Common myeloid progenitor, CD34-positive (primary cell): ENCODE measurements at regions not wholly inside any gene's neighbourhood (a gene's known extent, or its start where the extent isn't known, plus 50 kb on each side); places are given as distances from the start of the nearest gene placed in this dataset.

Experiments
- CTCF ChIA-PET: fragments of 350-600 bp; sonication (Branson Sonifier 250); formaldehyde crosslinking; loops from one replicate; lab custom pipeline; 2021; ENCODE audit warnings: antibody characterized with exemption; lab: Charles Lee
- POLR2A ChIA-PET: fragments of 350-600 bp; sonication (Branson Sonifier 250); formaldehyde crosslinking; loops from one replicate; lab custom pipeline; 2021; ENCODE audit warnings: antibody characterized with exemption; lab: Charles Lee
- DNase-seq, 3 donors: peaks; one replicate each; pipeline versions ENCODE4 v3.0.0 to v3.0.0-alpha.2; 2013
- H3K27ac ChIP-seq, 2 experiments: 1 replicate in 1 of 2; 2 replicates in 1 of 2; pipeline ENCODE4 v1.7.0; 2013; ENCODE audit warnings: inconsistent platforms in 2 of 2, low read length in 2 of 2, mild to moderate bottlenecking in 2 of 2, low read depth in 1 of 2, moderate library complexity in 1 of 2; ENCODE audit not compliant: severe bottlenecking in 2 of 2, insufficient read depth in 1 of 2, poor library complexity in 1 of 2
- H3K27me3 ChIP-seq, 5 experiments: replicated peaks in 2 of 5; 1 replicate in 3 of 5; 2 replicates in 2 of 5; pipeline versions ENCODE4 v1.6.1 to v1.7.0; 2013; ENCODE audit warnings: low read length in 4 of 5, mild to moderate bottlenecking in 2 of 5, moderate library complexity in 2 of 5, inconsistent platforms in 1 of 5; ENCODE audit not compliant: insufficient read depth in 5 of 5, control insufficient read depth in 4 of 5
- H3K36me3 ChIP-seq, 4 experiments: 1 replicate in 2 of 4; 2 replicates in 2 of 4; pipeline versions ENCODE4 v1.6.1 to v1.7.0; 2013; ENCODE audit warnings: low read length in 3 of 4, control low read depth in 1 of 4, mild to moderate bottlenecking in 1 of 4; ENCODE audit not compliant: control insufficient read depth in 4 of 4, insufficient read depth in 4 of 4
- H3K4me1 ChIP-seq, 4 experiments: 1 replicate in 3 of 4; 2 replicates in 1 of 4; pipeline versions ENCODE4 v1.6.1 to v1.7.1; 2013; ENCODE audit warnings: low read length in 3 of 4, mild to moderate bottlenecking in 3 of 4, control low read depth in 1 of 4, inconsistent platforms in 1 of 4, moderate library complexity in 1 of 4; ENCODE audit not compliant: control insufficient read depth in 4 of 4, insufficient read depth in 4 of 4; ENCODE audit errors: control extremely low read depth in 1 of 4
- H3K4me3 ChIP-seq, 7 experiments: 1 replicate in 4 of 7; 2 replicates in 3 of 7; pipeline versions ENCODE4 v1.5.1 to v1.7.0; 2013; ENCODE audit warnings: mild to moderate bottlenecking in 7 of 7, low read length in 6 of 7, moderate library complexity in 6 of 7, inconsistent platforms in 2 of 7, low read depth in 2 of 7, control low read depth in 1 of 7; ENCODE audit not compliant: insufficient read depth in 4 of 7, control insufficient read depth in 1 of 7; ENCODE audit errors: extremely low read depth in 1 of 7
- H3K9me3 ChIP-seq, 5 experiments: 1 replicate in 4 of 5; 2 replicates in 1 of 5; pipeline versions ENCODE4 v1.6.1 to v1.7.1; 2013; ENCODE audit warnings: low read length in 4 of 5, mild to moderate bottlenecking in 2 of 5, inconsistent platforms in 1 of 5, low read depth in 1 of 5, moderate library complexity in 1 of 5; ENCODE audit not compliant: control insufficient read depth in 4 of 5, insufficient read depth in 2 of 5; ENCODE audit errors: control extremely low read depth in 1 of 5
- WGBS: methylation state at CpG from one replicate; pipeline ENCODE4 v1.1.5; 2013; ENCODE audit not compliant: insufficient coverage; 5-methylcytosine and 5-hydroxymethylcytosine counted together

GRCh38 chr6:14040042-14040441 is 77.5 kb upstream of the CD83 start:
- H3K27ac ChIP-seq: no peak overlapping the region
- no peaks in the 10 kb centered on the region for H3K36me3 ChIP-seq
- H3K27me3 ChIP-seq: no peaks in the 10 kb centered on the region
- no peaks in the 10 kb centered on the region for H3K9me3 ChIP-seq
- H3K4me1 ChIP-seq: peaks cover 0 to 11% (median 4%) of the 10 kb centered on the region in 4 experiments
- DNase-seq: no peak
- ChIA-PET CTCF (interaction anchor here (1.0 to 2.6 kb wide), 4 partner anchors 10 to 131 kb away, joined by 3 to 14 read pairs (median 6); no protein-coding TSS in a partner anchor), POLR2A (no interaction called here)
- no peak overlapping the region for H3K4me3 ChIP-seq

DNA sequence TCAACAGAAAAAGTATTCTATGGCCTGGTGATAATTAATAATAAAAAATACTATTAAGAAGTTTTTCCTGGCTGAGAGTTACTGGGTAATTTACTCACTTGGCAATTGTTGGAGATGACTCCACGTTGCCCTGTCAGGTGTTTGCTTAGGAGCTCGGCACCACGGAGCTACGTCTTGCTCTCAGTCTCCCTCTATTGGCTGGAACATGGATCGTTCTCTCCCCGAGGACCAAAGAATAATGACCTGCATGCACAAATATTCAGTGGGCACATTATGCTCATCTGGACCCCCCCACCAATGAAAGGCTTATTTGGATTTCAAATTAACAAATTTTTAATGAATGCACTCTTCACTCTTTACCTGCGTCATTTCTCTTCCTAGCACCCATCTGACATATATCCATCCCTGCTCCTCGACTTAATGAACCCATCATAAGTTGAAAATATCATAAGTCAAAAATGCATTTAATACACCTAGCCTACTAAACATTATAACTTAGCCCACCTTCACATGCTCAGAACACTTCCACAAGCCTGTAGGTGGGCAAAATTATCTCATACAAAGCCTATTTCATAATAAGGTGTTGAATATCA is 71.0 kb upstream of the CD83 start:
- WGBS: 47% methylated on average over 4 of the region's 8 CpGs
- Histone ChIP-seq H3K36me3 (no peaks in the 10 kb centered on the region), H3K27me3 (peaks cover 0 to 8% (median 2%) of the 10 kb centered on the region in 5 experiments), H3K4me1 (no peaks in the 10 kb centered on the region), H3K9me3 (no peaks in the 10 kb centered on the region), H3K27ac (no peak overlapping the region), H3K4me3 (no peak overlapping the region)
- ChIA-PET CTCF (interaction anchor here (0.6 to 7.4 kb wide), 14 partner anchors 10 to 144 kb away, joined by 3 to 60 read pairs (median 3); no protein-coding TSS in a partner anchor), POLR2A (interaction anchor here (1.3 kb wide), 1 partner anchor 20 kb away, joined by 4 read pairs; no protein-coding TSS in a partner anchor)
- DNase-seq: peak; percentile 61 to 76 (median 69)

GRCh38 chr6:14047151-14047740 is 70.3 kb upstream of the CD83 start:
- ChIA-PET POLR2A (no interaction called here), CTCF (interaction anchor here (0.8 to 7.4 kb wide), 10 partner anchors 11 to 145 kb away, joined by 3 to 60 read pairs (median 4); no protein-coding TSS in a partner anchor)
- H3K4me3 ChIP-seq: no peak overlapping the region
- peaks cover 0 to 8% (median 2%) of the 10 kb centered on the region in 5 experiments for H3K27me3 ChIP-seq
- no peaks in the 10 kb centered on the region for H3K9me3 ChIP-seq
- H3K4me1 ChIP-seq: no peaks in the 10 kb centered on the region
- 100% methylated on average over 3 of the region's 5 CpGs for WGBS
- no peaks in the 10 kb centered on the region for H3K36me3 ChIP-seq
- no peak overlapping the region for H3K27ac ChIP-seq
- DNase-seq: no peak

DNA sequence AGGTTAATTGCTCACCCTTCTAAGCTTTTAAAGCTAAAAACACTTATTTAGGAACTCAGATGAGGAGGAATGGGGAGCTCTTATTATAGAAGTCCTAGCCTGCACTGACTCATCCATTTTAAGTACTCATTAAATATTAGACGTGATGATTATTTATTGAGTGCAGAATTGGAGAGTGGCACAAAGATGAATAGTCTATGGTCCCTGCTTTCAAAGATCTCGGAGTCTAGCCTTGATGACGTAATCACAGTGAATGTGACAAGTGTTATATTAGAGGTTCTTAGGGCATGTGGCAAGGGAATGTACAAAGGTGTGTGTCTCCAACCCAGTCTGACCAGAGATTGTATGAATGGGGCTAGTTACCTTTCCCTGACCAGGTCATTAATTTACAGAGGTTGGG is 68.7 kb upstream of the CD83 start:
- no peak overlapping the region for H3K27ac ChIP-seq
- CTCF ChIA-PET: interaction anchor here (0.7 to 7.4 kb wide), 4 partner anchors 93 to 254 kb away, joined by 3 to 60 read pairs (median 3); no protein-coding TSS in a partner anchor
- H3K36me3 ChIP-seq: no peaks in the 10 kb centered on the region
- no peaks in the 10 kb centered on the region for H3K9me3 ChIP-seq
- H3K4me1 ChIP-seq: no peaks in the 10 kb centered on the region
- peaks cover 0 to 8% (median 2%) of the 10 kb centered on the region in 5 experiments for H3K27me3 ChIP-seq
- no peak overlapping the region for H3K4me3 ChIP-seq
- POLR2A ChIA-PET: no interaction called here
- DNase-seq: no peak
- 100% methylated on average over 1 of the region's 3 CpGs for WGBS

- 100% methylated on average over 2 of the region's 2 CpGs for WGBS
- Histone ChIP-seq H3K4me3 (no peak overlapping the region), H3K27ac (no peak overlapping the region), H3K9me3 (no peaks in the 10 kb centered on the region), H3K4me1 (no peaks in the 10 kb centered on the region), H3K27me3 (peaks cover 0 to 10% (median 0%) of the 10 kb centered on the region in 5 experiments), H3K36me3 (no peaks in the 10 kb centered on the region)
- ChIA-PET CTCF (interaction anchor here (0.8 to 1.5 kb wide), 3 partner anchors 12 to 47 kb away, joined by 3 to 4 read pairs (median 4); no protein-coding TSS in a partner anchor), POLR2A (no interaction called here)
- no peak for DNase-seq
Observed at GRCh38 chr6:14051355-14051754, 66.2 kb upstream of the CD83 start.

DNA sequence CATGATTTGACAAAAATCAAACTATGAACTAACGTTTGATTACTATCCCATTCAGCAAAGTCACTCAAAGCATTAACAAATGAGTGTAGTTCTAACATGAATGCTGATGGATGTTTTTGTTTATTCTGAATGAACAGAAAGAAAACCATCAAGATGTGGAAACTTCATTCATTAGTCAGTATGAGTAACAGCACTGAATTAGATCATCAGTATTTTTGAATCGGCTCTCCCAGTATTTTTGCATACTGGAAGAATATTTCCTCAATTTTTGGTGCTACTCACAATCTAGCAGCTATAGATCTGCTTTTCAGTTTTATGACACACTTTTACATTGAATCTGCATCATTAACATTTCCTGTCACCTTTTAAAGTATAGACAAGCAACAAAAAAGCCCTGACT is 63.8 kb upstream of the CD83 start:
- Histone ChIP-seq H3K9me3 (no peaks in the 10 kb centered on the region), H3K4me1 (no peaks in the 10 kb centered on the region), H3K4me3 (no peak overlapping the region), H3K36me3 (no peaks in the 10 kb centered on the region), H3K27me3 (peaks cover 0 to 10% (median 0%) of the 10 kb centered on the region in 5 experiments), H3K27ac (no peak overlapping the region)
- POLR2A ChIA-PET: no interaction called here
- CTCF ChIA-PET: no interaction called here
- DNase-seq: no peak
- 100% methylated on average over 1 of the region's 2 CpGs for WGBS

GRCh38 chr6:14055541-14055940 is 62.0 kb upstream of the CD83 start:
- ChIA-PET POLR2A (no interaction called here), CTCF (no interaction called here)
- H3K4me3 ChIP-seq: no peak overlapping the region
- H3K27me3 ChIP-seq: peaks cover 0 to 5% (median 0%) of the 10 kb centered on the region in 5 experiments
- H3K9me3 ChIP-seq: no peaks in the 10 kb centered on the region
- H3K4me1 ChIP-seq: no peaks in the 10 kb centered on the region
- no peaks in the 10 kb centered on the region for H3K36me3 ChIP-seq
- H3K27ac ChIP-seq: no peak overlapping the region
- no peak for DNase-seq
- WGBS: 60% methylated on average over 1 of the region's 2 CpGs
